NCI-H1048 (cell line): ENCODE measurements at regions not wholly inside any gene's neighbourhood (a gene's known extent, or its start where the extent isn't known, plus 50 kb on each side); places are given as distances from the start of the nearest gene placed in this dataset.
"Not testable (repeated sequence)": the region's sequence is repeated elsewhere in the genome, so short reads cannot be mapped to it uniquely, and the experiment has no call there.

ENCODE experiments used
- DNase-seq: peaks from one replicate; lab custom pipeline; 2025; lab: John Stamatoyannopoulos, UW

DNA sequence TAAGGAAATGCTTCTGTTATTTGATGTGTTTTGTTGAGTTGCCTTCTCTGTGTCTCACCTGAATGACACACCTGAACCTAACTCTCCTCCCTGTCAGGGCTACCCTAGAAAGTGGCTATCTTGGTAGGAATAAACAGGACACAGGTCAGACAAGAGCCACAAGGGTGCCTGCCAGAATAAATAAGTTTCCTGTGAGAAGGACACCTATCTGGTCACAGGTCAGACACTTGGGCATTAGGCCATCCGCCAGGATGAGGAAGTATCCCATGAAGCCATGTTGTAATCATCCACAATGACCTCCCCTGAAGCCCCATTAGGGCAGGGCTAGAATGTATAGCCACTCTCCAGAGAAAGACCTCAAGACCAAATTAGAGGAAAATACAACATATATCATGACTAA lies 318.8 kb downstream of the ZNF674 start:
- no peak for DNase-seq

DNA sequence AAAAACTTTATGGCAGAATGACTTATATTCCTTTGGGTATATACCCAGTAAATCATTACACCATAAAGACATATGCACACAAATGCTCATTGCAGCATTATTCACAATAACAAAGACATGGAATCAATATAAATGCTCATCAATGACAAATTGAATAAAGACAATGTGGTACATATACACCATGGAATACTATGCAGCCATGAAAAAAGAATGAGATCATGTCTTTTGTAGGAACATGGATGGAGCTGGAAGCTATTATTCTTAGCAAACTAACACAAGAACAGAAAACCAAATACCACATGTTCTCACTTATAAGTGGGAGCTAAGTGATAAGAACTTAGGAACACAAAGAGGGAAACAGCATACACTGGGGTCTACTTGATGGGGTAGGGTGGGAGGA lies 321.7 kb downstream of the ZNF674 start:
- not testable (repeated sequence) for DNase-seq

DNA sequence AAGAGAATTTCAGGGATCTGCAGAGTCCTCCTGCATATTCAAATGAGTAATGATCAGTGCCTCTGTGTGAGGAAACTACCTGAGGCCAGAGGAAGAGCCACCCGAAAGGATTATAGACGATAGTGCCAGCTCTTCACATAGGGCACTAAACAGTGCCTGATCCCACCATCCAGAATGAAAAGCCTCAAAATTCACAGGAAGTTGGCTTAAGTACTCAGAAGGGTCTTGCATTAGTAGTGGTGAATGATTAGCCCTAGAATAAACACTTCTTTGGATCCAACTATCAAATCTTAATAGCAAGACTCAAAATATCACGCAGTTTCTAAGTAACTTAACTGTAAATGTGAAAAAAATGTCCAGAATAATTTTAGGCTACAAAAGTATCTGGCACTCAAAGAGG lies 324.4 kb downstream of the ZNF674 start:
- DNase-seq = no peak

DNA sequence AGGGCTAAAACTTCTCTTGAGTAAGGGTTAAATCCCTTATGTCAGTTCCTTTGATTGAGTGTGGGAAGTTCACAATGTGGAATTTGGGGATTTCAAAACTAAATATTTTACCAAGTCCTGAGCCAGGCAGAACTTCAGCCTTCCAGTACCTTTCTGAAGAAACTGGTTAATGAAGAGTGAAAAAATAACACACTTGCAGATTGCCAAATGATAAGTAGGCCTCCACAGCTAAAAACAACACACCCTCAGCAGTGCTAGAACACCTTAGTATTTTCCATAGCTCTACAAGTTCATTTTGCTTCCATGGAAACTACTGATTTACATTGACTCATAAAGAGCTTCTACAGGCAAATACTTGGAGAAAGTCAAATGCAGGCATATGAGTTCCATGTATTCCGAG lies 326.8 kb downstream of the ZNF674 start:
- no peak for DNase-seq

DNA sequence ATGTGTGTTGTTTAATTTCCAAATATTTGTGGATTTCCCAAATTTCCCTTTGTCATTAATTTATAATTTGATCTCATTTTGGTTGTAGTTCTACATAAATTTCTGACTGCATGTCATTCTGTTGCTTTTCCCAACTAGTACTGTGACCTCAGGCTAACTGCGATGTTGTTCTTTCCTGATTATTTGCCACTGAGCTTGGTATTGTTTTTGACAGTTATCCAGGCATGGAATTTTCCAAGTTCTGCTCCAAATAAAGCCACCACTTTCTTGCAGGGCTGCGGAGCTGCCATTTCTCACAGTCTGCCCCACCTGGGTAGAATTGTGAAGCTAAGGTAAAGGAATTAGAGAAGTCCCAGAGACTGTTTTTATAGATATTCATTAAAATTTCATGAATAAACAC lies 328.8 kb downstream of the ZNF674 start:
- no peak for DNase-seq

DNA sequence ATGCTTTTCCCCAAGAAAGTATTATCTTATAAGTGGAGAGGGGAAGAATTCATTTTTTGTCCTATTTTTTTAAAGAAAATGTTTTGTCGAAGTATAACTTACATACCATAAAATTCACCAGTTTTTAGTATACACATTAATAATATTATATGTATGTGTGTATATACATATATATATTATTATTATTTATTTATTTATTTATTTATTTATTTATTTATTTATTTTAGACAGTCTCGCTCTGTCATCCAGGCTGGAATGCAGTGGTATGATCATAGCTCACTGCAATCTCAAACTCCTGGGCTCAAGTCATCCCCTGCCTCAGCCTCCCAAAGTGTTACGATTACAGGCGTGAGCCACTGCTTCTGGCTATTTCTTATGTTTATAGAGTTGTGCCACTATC lies 334.1 kb downstream of the ZNF674 start:
- no peak for DNase-seq

DNA sequence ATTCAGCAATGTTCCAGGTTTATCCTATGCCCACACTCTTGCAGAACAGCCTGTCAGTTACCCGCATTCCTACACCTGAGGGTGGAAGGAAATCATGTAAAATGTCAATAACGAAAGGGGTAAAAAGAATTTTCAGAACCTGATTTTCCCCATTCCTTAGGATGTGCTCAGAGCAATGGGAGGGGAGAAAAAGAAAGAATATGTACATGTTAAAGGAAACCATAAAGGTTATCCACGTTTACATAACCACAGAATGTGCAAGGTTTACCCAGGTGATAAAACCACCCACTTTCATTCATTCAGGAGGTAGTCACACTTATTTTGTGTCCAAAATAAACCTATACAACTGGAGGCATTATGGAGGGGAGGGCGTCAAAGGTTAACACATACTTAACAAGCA lies 335.5 kb downstream of the ZNF674 start:
- no peak for DNase-seq

DNA sequence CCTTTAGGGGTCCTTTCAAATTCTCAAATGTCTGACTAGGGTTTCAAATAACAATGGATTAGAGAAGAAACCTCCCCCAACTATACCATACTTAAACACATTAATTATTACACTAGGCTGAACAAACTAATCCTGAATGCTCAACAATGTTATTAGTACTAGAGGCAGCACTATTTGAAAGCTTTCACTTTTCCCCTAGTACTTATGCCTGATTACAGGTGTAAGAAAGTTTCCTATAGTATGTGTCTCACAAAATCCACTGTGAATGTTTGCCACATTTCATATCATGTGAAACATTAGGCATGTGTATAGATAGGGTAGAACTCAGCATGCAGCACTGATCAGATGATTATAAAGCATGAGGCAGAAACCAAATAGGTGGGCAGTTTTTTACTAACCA lies 336.2 kb downstream of the ZNF674 start:
- no peak for DNase-seq

DNA sequence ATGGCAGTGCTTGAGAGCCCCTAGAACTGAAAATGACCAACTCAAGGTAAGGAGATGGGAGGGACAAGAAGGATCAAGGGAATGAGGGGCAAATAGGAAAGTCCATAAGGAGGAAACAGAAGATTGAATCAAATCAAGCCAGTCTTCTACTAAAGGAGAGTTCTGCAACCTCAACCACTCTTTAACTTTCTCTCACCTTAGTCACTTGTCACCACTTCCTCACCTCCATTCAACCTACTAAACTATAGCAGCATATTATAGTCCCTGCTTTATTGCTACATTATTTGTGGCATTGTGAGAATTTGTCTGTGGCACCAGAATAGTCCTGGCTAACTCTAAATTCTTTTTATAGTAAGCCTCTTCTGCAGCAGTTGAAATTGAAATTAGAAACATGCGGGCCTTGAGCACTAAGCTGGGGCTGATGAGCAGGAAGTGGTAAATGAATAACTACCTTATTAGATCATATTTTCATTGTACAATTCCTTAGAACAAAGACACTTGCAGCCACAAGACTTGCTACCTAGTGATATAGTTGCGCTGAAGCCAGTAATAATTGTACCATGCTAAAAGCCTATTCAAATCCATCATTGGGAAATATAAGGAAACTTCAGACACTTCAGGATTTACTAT lies 336.9 kb downstream of the ZNF674 start:
- DNase-seq = no peak

DNA sequence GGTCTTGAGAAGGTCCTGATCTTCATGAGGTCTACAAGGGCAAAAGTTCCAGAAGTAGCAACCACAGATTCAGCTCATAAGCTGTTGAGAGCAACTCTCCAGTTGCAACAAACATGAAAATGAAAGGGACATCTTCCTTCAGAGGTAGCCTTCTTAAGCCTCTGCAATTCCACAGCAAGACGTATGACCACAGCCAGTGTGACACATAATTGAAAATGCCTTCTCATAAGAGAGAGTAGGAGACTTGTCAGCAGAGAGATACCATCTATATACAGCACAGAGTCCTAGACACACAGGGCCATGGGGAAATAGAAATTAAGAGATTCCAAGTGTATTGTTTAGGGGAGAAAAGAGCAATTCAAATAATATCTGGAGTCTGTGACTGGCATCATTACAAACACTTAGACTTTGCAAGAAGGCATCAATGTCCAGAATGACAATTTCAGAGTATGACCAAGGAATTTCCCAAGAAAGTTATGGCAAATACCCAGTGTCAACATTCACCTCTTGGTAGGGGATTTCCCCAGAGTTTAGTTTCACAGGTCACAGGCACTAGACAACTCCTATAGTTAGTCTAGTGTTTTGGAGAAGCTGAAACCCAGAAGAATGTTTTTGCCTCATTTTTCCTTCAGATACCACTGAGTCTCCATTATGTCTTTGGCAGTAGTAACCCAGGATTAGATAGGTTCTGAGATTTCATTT lies 340.3 kb downstream of the ZNF674 start:
- DNase-seq = no peak

DNA sequence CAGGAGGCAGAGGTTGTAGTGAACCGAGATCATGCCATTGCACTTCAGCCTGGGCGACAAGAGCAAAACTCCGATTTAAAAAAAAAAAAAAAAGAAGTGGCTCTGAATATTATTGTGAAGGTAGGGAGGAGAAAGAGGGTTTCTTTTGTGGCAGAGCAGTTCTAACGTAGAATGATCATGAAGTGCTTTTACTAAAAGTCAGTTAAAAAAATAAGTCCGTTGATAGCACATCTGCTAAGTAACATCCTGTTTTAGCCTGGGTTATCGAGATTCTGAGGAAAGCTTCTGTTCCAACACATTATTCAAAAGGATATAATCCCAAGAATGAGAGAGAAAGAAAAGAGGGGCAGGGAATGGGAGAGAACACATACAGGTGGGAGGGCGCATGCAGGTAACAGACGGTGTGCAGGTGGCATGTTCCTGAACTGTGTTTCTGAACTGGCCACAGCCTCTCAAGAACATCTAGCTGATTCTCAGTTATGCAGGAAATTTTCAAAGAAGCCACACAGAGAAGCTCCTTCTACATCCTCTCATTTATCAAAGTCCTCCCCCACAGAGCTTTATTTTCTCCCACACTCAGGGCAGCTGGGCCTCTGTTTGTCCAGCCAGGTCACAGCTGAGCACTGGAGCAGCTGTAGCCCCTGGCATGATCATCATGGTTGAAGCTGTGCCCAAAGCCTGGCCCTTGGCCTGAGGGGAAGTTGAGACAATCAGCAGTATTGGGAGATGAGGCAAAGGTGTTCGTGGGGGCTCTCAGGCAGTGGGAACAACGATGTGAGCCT lies 342.3 kb downstream of the ZNF674 start:
- no peak for DNase-seq

DNA sequence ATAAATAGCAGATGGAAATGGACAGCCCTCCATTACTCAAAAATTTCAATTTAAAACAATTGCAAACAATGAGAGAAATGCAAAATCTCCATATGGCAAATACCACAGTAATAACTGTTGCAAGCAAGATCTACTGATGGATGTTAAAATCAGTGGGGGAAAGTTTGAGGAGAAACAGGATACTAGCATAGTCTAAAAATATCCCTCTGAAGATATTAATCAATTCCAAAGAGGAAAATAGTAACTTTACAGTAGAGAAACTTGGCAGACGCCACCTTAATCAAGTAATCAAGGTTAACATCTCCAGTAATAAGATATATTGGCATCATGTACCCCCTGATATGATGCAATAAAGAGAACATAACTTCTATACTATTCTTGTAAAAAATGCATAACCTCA lies 344.8 kb downstream of the ZNF674 start:
- DNase-seq = no peak

DNA sequence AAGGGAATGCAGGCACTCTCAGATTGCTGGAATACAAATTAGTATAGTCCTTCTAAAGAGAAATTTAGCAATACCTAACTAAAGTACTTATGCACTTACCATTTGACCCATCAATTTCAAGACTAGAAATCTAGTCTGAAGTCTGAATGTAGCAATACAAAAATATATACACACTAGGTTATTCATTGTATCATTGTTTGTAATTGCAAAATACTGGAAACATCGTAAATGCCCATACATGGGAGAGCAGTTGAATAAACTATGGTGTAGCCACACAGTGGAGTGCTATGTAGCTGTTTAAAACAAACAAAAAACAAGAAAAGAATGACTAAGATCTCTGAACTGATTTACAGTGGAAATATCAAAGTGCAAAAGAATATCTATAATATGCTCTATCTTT lies 346.4 kb downstream of the ZNF674 start:
- no peak for DNase-seq

DNA sequence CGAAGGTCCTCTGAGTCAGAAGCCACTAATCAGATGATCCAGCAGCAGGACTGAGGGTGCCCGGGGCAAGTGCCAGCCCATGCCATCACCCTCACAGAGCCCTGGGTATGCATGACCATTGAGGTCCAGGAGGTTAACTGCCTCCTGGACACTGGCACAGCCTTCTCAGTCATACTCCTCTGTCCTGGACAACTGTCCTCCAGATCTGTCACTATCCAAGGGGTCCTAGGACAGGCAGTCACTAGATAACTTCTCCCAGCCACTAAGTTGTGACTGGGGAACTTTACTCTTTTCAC lies 358.5 kb downstream of the ZNF674 start:
- not testable (repeated sequence) for DNase-seq

DNA sequence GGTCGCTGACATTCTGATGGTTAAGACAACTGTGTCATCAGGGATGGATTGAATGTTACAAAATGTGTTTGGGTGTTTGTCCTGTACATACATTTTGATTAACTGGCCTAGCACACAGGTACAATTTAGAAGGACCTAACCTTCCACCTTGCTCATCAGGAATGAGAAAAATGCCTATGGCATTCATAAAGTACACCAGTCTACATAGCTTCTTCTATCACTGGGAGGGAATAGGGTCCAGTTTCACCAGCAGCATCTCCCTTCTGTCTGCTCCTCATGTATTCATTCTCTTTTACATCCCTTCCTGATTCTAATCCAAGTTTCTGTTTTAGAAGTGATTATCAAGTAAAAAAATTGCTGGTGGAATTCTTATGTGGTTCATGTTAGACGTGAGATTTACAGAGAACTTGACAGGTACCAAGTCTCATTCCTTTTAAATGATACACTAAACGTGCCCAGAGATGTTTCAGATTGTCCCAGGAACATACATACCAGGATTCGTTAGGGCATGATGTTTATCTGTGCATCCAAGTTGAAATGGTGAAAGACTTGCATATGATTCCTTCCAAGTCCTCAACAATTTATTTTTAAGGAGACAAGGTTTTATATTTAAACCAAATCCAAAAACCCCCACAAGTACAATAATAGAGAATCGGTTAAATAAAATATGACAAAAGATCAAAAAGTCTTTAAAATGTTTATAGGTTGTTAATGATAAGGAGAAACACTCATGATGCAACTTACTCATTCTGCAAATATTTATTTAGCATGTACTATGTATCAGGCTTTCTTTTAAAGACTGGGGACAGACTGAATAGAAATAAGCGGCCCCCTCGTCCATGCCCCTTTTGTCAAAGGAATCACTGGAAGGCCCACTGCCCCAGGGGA lies 359.1 kb downstream of the ZNF674 start:
- DNase-seq = no peak

DNA sequence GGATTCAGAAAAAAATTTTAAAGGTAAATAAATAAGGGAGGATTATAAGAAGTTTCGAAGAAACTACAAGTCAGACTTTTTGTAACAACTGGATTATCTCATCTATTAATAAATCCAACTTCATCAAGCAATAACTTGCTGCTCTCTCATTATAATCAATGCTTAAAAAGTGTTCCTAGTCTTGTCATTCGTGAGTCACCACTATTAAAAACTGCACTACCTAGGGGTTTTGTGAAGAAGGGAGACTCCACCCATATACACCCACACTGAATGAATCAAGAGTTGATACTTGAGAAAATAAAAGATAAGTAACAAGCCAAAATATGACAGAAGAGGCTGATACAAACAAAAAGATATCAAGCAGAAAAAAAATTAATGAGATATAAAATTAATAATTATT lies 360.5 kb downstream of the ZNF674 start:
- DNase-seq = no peak

DNA sequence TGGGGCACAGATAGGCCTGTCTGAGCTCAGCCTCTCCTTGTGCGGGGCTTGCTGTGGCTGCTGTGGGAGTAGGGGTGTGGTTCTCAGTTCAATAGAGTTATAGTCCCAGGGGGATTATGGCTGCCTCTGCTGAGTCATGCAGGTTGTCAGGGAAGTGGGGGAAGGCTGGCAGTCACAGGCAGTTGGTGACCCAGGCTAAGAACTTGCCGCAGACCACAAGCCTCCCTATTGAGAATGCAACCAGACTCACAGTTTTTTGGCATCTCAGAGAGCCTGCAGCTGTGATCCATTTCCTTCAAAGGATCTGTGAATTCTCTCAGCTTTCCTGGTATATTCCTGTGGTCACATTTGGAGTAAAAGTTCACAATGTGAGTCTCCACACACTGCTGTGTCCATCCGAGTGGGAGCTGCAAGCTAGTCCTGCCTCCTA lies 364.9 kb downstream of the ZNF674 start:
- DNase-seq = no peak

DNA sequence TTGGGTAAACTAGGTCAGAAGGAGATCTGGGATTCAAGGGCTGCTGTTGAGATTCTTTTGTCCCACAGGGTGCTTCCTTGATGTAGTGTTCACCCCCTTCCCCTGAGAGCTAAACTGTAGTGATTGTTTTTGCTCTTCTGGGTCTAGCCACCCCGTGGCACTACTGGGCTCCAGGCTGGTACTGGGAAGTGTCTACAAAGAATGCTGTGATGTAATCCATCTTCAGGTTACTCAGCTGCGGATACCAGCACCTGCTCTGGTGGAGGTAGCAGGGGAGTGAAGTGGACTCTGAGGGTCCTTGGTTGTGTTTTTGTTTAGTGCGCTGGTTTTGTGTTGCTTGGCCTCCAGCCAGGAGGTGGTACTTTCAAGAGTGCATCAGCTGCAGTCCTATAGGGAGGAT lies 365.5 kb downstream of the ZNF674 start:
- DNase-seq = no peak

DNA sequence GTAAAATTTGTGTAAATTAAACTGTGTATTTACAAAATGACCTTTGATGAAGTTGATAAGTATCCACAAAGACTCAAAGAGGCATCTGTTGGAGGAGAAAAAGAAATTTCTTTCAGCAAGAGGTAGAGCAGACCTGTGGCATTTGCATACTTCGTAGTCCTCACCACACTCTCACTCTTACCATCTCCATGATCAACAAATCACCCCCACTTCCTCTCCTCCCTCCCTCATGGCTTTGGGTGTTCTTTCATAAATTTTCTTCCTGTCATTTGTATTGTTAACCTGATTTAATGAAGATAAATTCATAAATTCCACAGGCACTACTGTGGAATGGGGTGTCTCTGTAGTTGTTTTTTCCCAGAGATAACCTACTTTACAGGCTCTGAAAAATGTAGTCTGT lies 366.5 kb downstream of the ZNF674 start:
- no peak for DNase-seq

DNA sequence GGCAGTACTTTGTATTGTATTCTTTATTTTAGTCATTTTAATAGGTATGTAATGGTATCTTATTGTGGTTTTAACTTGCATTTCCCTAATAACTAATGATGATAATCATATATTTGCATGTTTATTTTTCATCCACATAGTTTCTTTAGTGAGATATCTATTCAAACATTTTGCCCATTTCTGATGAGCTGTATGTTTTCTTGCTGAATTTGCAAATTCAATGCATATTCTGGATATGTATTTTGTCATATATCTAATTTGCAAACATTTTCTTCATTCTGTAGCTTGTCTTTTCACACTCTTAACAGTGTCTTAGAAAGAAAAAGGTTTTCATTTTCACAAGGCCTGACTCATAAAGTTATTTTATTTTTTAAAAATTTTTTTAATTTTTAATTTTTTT lies 372.1 kb downstream of the ZNF674 start:
- no peak for DNase-seq

DNA sequence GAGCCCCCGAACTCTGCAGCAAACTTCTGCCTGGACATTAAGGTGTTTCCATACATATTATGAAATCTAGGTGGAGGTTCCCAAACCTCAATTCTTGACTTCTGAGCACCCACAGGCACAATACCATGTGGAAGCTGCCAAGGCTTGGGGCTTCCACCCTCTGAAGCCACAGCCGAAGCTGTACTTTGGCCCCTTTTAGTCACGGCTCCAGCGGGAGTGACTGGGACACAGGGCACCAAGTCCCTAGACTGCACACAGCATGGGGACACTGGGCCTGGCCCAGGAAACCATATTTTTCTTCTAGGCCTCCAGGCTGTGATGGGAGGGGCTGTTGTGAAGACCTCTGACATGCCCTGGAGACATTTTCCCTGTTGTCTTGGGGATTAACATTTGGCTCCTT lies 373.8 kb downstream of the ZNF674 start:
- DNase-seq = not testable (repeated sequence)

DNA sequence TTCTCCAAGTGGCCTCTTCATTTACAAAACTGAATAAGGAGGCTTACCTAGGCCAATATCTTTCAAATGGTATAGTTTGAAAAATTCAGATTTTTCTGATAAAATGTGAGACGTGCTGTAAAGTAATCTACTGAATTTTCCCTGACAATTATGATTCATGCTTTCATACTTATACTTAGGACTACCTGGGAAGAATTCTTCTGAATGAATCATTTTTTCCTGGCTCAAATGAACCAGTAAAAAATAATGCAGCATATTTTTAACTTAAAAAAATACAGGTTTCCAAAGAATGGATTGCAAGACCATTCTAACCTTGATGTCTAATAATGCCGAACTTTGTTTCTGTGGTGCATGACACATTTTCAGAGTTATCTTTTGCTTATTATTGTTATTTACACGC lies 375.4 kb downstream of the ZNF674 start:
- no peak for DNase-seq

DNA sequence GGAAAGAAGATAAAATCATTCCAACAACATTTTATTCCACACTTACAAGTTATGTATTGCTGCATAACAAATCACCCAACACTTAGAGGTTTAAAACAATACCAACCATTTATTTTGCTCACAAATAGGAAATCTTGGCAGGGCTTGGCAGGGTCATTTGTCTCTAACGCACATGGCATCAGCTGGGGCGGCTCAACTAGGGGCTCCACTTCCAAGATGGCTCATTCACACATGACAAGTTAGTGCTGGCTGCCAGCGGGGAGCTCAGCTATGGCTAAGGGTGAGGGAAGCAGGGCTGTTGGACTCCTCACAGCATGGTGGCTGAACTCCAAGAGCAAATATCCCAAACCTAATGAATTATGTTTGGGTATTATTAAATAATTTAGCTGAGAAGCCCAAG lies 377.0 kb downstream of the ZNF674 start:
- no peak for DNase-seq
